ENCODE measurements at regions not wholly inside any gene's neighbourhood (a gene's known extent, or its start where the extent isn't known, plus 50 kb on each side); places are given as distances from the start of the nearest gene placed in this dataset.

DNA sequence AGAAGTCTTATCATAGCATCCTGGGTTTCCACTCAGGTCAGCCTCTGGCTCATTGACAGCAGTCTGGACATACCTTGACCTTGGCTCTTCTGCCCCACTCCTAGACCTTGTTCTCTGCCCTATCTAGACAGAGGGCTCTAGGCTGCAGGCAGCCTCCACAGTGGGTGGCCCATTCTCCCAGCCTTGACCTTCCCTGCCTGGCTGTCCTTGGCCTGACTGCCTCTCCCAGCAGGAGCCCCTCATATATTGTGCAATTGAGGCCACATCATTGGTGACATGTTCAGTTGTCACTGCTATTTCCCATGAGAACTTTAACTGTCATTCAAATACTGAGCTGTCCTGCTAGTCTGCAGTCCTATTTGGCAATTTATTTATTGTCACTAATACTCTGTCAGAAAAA lies 503.4 kb downstream of the PLXNA4 start:
- DNase-seq: no peak

DNA sequence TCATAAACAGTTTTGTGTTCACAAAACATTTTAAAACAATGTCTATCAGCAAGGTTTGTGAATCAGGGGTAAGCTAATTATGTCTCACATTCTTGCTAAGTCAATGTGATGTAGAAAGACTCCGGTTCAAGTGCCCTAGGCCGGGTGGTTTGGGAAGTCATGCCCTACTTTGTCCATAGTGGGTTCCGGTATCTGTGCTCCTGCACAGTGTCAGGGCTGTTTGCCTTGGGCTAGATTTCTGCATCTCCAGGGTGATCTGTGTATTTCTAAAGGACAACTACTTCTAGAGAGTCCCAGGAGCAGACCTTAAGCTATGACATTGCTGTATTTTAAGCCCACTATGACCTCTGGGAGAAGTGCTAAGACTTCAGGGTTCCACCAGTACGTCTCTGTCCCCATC lies 504.1 kb downstream of the PLXNA4 start:
- no peak for DNase-seq

DNA sequence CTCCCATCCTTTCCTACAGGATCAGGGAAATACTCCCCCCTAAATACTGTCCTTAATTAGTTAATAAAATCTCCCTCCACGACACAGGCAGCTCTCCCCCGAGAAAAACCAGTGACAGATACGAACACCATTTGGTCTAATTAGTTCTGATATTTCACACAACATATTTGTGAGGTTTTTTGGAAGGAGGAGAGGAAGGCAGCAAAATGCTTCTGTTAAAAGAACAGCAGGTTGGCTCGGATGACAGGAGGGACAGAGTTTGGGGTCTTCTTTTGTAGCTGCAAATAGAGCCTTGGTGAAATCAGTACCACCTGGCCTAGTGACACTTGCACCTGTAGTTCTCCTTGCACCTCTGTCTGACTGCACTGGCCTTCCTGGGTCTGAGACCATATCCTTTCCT lies 507.0 kb downstream of the PLXNA4 start:
- no peak for DNase-seq

DNA sequence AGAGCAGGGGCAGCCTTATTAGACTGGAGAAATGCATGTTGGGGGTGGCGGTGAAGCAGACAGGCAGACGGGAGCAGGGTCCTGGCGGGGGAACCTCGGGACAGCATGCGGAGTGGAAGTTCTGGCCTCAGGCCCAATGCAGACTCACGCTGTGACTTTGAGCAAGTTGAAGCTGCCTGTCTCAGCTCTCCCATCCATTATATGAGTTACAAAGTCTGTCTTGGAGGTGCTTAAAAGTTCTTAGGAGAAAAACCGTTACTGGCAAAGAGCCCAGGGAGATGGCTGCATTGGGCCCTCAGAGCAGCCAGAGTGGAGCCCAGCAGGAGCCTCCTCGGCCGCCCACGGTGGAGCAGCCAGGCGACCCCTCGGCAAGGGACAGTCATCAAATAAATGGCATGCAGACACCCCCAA lies 509.5 kb downstream of the PLXNA4 start:
- no peak for DNase-seq

DNA sequence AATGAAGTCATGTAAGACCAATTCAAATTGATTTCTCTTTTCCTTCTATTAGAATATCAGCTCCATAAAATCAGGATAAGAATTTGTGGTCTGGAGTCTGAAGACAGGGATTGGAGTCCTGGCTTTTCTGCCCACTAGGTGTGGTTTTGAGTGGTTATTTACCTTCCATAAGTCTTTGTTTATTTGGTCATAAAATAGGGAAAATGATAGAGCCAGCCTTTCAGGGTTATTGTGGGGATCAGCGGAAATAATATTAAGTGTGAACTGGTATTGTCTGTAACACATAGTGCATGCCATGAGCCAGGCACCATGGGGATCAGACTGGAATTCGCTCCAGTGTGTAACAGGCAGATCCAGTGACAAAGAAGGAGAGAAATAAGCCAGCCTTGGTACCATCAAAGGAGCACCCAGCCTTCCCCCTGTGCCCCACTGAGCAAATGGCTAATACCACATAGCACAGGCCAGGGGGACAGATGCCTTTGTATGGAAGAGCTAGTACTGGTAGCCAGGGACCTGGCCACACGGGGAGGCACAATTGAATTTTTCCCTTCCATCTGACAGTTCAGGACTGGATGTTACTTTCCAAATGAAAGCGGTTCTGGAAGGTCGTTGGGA lies 509.7 kb upstream of the PODXL start:
- DNase-seq: peak; percentile 13

DNA sequence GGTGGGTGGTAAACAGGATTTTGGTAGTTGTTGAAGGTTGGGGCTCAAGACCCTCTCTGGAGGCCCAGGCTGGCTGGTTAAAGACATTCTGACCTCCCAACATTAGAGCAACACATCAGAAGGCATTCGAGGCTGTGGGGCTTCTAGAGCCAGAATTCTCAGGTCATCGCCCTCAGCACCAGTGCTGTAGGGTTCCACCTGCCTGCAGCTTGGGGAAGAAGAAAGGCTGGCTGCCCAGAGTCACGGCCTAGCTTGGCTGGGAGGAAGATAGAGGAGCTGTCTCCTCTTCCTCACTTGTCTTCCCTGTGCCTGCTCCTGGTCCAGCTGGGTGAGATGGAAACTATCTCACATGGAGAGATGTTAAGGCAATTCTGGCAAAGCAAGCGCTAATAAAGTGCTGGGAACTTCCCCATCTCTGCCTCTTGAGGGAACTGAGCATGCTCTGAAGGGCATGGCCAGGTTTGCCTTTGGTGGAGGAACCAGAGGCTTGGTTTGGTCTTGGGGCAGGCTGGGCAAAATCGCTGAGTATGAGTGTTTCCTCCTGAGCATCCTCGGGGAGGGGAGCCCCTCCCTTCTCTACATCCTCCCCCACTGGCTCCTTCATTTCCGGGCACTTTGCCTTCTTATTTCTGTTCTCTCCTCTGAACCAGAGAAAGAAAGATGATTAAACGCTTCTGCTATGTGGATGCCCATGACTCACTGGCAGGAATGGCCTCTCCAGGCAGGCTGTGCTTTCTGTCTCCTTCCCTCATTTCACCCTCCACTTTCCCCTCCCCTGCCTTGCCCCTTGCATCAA lies 509.0 kb upstream of the PODXL start:
- DNase-seq: peak; percentile 30

DNA sequence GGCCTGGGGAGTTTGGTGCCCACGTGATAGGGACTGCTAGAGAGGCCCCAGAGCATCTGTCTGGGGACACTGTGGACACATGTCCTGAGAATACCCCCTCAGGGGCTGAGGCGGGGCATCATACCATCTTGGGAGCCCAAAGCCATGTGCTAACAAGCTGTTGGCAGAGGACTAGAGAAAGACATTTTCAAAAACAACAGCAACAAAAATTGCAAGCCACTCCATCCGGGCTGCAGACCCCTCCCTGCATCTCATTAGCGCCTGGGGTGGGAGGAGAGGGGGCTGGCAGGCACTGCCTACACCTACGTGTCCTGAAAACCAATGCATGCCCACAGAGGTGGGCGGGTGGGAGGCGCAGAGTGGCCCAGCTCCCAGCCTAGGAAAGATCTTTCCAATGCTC lies 507.4 kb upstream of the PODXL start:
- DNase-seq: no peak

DNA sequence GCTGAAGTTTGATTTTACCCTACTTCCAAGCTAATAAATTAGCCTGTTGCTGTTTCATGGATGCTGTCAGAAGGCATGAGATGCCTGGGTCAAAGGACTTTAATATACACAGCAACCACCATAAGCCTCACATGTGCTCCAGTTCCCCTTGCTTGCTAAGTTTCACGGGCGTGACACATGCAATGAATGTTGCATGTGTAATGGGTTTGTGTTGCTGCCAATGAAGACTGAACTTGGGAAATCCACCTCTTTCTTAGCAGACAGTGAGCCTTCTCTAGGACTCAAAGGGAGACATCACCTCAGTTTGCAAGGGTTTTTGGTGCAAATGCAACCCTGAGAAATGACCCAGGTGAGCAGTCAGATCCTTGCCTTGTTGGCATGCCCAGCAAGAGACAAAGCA lies 505.5 kb upstream of the PODXL start:
- DNase-seq: no peak

DNA sequence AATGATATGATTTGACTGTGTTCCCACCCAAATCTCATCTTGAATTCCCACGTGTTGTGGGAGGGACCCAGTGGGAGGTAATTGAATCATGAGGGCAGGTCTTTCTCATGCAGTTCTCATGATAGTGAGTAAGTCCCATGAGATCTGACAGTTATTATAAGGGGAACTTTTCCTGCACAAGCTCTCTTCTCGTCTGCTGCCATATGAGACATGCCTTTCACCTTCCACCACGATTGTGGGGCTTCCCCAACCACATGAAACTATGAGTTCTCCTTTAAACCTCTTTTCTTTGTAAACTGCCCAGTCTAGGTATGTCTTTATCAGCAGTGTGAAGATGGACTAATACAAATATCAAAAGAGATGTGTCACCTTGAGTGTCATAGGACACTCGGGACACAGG lies 502.7 kb upstream of the PODXL start:
- DNase-seq: no peak

DNA sequence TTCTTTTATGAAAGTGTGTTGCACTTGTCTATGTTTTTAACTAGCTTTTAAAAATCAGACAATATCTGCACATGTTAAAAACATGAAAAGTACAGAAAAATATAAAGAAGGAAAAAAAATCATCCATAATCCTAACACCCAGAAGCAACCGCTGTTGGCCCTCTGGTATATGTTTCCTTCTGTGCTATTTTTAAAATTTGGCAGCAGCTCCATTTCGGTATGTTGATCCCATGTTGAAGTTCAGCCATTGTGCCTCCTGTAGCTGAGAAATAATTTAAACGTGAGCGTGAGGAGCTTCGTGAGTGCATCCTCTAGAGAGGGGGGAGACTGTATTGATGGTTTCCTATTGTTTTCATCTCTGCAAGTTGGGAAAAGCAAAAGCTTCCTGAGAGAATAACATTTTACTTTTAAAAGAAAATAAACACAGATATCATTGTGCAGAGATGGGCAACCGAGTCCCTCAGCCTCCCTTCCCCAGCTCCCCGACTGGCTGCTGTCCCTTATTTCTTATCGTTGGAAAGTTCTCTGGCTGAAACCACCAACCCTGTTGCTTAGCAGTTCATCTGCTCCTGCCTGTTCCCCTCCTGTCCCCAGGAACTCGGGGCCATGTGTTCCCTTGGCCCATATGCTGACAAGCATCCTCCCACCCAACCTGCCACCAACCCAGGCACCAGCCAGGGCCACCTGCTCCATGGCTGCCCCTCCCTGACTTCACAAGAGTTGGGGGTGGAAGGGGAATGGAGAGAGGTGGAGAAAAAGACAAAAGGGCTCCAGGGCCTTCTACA lies 499.1 kb upstream of the PODXL start:
- no peak for DNase-seq

DNA sequence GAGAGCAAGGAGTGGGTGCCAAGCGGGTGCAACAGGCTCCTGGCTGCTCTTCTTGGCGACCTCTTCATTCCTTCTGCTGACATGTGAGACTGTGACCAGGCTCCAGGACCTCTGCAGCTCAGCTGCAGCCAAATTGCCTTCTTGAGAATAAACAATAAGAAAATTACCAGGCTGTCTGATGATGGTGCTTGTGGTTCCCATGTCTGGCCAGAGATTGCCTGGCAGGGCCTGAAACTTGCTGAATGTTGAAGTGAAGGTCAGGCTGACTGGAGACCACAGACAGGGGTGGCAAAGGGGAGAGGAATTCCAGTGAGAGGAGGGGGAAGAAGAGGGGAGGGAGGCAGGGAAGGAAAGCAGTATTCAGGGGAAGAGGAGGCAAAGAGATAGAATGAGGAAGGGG lies 497.4 kb upstream of the PODXL start:
- DNase-seq: no peak

DNA sequence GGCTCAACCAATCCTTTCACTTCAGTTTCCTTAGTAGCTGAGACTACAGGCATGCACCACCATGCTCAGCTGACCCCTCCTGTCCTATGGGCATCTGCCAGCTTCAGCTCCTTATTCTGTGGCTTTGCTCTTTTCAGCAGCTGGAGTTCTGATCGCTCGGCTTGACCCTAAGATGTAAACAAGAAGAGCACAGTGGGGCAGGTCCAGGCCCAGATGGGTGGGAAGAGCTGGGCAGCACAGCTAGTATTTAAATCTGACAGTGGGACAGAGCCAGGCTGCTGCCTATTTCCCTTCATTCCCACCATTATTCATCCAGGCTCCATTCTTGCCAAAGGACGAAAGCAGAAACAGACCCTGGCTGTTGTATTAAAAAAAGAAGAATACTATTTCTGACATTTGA lies 494.9 kb upstream of the PODXL start:
- no peak for DNase-seq

DNA sequence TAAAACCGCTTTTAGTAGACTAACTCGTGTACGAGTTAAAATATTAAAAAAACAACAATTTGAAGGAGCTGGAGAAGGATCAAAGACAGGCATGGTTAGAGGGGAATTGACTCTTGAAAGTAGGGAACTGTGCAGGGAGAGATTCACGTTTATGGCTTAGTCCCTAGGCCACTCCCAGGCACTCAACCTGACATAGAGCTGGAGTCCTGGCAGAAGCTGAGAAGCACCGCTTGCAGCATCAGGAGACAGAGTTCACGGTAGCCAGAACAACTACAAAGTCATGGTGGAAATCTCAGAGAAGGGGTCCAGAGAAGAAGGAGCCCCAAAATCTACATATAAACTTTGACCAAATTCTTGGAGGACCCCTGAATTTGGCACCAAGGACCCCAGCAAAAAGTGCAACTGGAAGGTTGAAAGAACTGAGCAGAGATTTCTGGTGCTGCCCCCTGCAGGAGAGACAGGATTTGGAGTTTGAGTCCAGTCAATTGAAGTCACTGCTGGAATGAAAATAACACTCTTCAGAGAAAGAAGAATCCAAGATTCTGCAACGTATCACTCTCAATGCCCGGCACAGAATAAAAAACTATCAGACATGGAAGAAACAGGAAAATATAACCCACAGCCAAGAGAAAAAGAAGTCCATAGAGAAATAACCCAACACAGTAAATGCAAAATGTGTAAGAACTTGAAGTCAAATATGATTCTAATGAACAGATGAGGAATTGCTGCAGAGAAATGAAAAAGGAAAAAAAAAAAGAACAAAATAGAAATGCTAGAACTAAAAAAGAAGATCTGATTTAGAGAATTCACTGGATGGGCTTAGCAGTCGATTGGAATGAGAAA lies 493.3 kb upstream of the PODXL start:
- peak; percentile 63 for DNase-seq

DNA sequence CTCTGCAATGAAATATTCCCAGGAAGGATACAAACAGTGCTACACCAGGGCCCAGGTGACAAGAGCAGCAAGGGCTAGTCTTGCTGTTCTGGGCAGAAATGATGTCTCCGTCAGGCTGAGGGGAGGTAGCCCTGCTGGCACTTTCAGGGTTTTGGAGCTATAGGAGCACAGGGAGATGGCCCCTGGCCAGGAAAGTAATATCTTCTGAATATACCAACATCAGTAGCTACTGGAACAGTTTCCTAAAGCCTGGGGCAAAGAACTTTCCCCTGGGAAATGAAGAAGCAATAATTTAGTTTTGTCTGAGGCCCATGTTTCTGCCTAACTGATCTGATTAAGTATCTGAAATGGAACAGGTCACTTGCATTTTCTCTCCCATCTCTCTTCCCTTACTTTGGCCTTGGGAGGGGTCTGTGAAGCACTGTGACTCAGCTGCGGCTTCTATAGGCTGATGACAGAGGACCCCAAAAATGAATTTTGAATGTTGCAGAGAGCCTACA lies 489.1 kb upstream of the PODXL start:
- no peak for DNase-seq

DNA sequence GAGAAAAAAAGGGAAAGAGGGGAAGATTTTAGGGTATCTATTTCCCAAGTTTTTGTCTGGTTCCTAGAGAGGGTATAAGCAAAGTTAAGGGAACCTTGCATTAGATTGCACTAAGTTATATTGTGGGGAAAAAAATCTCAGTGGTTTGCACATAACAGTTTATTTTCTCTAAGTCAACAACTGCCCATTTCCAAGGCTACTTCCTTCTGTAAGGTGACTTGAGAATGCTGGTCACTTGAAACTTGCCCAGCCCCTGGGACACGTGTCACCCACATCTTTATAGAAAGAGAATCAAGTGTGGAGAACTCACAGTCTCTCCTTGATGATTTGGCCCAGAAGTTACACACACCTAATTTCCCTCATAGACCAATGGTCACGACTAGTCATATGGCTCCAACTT lies 488.6 kb upstream of the PODXL start:
- DNase-seq: no peak

DNA sequence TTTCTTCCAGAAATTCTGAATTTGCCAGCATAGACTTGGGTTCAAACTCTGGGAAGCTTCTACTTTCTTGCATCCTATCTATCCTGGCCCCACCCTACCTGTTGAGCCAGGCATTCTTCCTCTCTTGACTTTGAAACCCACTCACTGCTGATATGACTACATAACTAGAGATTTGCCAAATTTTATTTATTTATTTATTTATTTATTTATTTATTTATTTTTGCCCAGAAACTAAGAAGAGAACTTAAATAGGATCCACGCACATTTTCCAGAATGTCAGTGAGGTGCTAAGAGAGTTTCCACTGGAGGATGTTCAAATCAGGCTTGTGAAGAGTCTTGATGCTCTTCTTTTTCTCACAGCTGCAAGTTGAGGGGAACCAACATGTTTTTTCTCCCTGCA lies 487.8 kb upstream of the PODXL start:
- DNase-seq: no peak

DNA sequence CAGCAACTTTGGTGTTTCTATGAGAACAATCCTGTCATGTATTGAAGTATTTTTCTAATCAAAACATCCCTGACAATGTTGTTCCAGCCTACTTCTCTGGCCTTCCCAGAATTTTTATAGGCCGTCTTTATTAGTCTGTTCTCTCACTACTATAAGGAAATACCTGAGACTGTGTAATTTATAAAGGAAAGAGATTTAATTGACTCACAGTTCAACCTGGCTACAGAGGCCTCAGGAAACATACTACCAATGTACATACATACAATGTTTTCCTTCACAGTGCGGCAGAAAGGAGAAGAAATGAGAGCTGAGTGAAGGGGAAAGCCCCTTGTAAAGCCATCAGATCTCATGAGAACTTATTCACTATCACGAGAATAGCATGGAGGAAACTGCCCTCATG lies 484.7 kb upstream of the PODXL start:
- no peak for DNase-seq

DNA sequence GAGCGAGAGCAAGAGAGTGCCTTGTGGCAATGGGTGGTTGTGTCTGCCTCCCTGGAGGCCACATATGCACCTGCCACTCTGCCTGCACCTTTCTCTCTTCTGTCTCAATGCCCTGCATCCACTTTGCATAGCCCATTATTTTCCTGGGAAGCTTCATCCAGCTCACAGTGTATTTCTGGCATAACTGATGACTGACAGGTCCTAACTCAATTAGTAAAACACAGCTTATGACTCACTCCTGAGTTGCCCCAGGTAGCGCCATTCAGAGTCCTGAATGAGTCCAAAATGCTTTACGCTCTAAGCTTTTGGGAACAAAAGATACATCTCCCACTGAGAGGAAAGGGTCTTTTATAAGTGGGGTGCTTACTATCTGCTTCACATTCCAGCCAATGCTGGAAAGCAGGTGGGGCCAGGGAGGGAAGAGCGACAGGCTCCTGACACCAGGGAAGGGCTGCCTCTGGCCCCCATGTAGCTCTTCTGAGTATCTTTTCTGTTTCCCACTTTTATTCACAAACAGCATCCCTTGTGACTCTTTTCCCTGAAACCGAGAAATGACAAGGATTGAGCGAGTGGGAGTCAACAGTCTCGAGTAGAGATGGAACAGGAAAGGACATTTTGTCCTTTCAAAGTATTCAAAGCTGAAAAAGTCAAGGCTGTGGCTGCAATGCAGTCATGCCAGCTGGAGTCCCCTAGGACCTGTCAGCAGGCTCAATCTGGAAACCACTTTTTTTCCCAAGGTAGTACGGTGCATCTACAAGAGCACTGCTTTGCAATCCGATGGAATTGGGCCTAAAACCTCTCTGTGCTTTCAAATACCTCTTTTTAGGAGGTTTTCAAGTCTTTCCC lies 479.3 kb upstream of the PODXL start:
- DNase-seq: no peak

DNA sequence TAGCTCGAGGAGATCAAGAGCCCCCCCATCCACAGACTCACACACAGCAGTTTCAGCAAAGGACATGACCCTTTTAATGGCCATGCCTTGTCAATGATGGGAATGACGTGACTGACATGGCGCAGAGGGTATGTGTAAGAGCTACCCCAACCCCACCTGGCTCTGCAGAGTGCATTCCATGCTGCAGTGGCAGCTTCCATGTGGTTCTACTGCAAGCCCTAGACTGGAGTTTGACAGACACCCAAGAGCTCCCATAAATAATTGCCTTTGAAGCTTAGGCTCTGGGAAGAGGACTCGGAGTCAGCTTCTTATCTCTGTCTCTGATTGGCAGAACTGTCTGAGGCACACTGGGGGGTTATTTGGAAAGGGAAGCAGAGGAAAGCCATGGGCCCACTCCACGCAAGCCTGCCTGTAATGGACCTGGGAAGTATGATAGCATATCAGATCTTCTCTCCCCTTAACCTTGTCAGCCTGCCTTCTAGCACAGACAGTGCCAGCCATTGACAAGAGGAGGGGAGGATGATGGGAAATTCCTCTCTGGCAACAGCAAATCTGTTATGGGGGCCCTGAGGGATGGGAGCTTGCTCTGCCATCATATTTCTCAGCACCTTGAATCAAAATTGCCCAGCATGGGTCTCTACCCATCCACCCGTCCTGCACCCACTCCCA lies 478.5 kb upstream of the PODXL start:
- DNase-seq: no peak

DNA sequence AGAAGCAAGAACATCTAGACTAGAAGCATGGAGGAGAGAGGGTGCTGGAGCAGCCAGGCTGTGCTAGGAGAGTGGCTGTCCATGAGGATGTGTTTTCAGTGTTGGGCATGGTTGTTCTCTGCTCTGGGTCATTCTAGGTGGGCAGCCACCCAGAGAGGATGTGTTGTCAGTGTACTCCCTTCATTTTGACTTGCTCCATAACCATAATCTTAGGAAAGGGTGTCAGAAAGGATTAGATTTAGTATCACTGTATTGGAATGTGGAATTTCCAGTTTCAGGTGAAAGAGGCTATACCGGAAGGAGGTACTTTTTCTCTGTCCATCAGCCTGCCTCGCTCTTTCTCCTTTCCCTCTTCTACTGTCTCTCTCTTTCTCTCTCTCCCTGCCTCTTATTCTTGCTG lies 474.5 kb upstream of the PODXL start:
- no peak for DNase-seq

DNA sequence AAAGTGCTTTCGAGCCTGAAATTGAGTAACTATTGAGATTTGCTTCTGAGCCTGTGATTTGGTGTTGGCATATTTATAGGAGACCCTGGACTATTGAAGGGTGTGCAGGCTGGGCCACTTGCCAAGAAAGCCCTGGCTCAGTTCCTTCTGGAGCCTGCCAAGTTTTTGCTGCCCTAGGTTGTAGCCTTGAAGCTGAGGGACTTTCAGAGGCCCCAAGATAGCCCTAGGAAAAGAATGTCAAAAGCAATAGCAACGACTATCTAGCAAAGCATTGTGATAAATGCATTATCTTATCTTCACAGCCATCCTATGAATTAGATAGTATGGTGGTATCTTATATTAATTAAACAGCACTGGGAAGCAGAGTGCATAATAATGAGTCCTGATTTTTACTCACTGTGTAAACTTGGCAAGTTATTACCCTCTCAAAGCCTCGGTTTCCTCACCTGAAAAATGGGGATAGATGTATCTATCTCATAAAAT lies 473.7 kb upstream of the PODXL start:
- DNase-seq: no peak
